ENCODE measurements at regions not wholly inside any gene's neighbourhood (a gene's known extent, or its start where the extent isn't known, plus 50 kb on each side); places are given as distances from the start of the nearest gene placed in this dataset.
A peak's percentile ranks its signal among the peaks of the same experiment; 100 is the strongest.

DNA sequence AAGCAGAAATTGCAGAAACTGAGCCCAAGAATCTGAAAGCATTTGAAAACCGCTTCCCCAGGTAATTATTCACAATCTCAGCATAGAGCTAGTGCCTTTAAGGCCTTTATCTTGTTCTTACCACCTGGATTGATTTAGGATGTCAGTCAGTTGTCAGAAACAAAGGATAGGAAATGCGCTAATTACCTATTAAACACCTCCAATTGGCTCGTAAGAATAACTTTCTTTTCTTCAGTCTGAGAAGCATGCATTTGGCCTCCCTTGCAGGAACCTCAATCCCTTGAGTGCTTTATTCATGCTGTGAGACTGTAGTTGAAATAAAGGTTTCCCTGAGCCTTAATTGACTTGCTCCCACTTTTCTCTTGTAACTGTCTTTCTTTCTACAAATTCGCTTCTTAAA, 400.3 kb upstream of the LRATD1 start:
- no peaks in the 10 kb centered on the region for H3K27me3 ChIP-seq (ENCODE audit: insufficient read depth, poor library complexity, severe bottlenecking)
- DNase-seq (ENCODE audit: low read depth in 1 of 2, low spot score in 1 of 2) = no peak
- H3K4me3 ChIP-seq (replicated peaks; ENCODE audit: insufficient read depth, low read length) = no peak overlapping the region
- no peak overlapping the region for H3K27ac ChIP-seq (replicated peaks)
- TF ChIP-seq GABPA (IDR thresholded peaks at IDR 0.05; ENCODE audit: low read depth) = no peak
- TF ChIP-seq SPI1 (IDR thresholded peaks at IDR 0.05; ENCODE audit: borderline replicate concordance, low read depth) = no peak
- TF ChIP-seq, protein P1, sequence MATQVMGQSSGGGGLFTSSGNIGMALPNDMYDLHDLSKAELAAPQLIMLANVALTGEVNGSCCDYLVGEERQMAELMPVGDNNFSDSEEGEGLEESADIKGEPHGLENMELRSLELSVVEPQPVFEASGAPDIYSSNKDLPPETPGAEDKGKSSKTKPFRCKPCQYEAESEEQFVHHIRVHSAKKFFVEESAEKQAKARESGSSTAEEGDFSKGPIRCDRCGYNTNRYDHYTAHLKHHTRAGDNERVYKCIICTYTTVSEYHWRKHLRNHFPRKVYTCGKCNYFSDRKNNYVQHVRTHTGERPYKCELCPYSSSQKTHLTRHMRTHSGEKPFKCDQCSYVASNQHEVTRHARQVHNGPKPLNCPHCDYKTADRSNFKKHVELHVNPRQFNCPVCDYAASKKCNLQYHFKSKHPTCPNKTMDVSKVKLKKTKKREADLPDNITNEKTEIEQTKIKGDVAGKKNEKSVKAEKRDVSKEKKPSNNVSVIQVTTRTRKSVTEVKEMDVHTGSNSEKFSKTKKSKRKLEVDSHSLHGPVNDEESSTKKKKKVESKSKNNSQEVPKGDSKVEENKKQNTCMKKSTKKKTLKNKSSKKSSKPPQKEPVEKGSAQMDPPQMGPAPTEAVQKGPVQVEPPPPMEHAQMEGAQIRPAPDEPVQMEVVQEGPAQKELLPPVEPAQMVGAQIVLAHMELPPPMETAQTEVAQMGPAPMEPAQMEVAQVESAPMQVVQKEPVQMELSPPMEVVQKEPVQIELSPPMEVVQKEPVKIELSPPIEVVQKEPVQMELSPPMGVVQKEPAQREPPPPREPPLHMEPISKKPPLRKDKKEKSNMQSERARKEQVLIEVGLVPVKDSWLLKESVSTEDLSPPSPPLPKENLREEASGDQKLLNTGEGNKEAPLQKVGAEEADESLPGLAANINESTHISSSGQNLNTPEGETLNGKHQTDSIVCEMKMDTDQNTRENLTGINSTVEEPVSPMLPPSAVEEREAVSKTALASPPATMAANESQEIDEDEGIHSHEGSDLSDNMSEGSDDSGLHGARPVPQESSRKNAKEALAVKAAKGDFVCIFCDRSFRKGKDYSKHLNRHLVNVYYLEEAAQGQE (IDR thresholded peaks at IDR 0.05; ENCODE audit: insufficient replicate concordance, low read depth) = no peak
- TF ChIP-seq, protein P2, sequence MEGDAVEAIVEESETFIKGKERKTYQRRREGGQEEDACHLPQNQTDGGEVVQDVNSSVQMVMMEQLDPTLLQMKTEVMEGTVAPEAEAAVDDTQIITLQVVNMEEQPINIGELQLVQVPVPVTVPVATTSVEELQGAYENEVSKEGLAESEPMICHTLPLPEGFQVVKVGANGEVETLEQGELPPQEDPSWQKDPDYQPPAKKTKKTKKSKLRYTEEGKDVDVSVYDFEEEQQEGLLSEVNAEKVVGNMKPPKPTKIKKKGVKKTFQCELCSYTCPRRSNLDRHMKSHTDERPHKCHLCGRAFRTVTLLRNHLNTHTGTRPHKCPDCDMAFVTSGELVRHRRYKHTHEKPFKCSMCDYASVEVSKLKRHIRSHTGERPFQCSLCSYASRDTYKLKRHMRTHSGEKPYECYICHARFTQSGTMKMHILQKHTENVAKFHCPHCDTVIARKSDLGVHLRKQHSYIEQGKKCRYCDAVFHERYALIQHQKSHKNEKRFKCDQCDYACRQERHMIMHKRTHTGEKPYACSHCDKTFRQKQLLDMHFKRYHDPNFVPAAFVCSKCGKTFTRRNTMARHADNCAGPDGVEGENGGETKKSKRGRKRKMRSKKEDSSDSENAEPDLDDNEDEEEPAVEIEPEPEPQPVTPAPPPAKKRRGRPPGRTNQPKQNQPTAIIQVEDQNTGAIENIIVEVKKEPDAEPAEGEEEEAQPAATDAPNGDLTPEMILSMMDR (IDR thresholded peaks at IDR 0.05; ENCODE audit: insufficient read depth, low read length) = no peak
- TF ChIP-seq POLR2AphosphoS5 (IDR thresholded peaks at IDR 0.05; ENCODE audit: low read depth) = no peak

DNA sequence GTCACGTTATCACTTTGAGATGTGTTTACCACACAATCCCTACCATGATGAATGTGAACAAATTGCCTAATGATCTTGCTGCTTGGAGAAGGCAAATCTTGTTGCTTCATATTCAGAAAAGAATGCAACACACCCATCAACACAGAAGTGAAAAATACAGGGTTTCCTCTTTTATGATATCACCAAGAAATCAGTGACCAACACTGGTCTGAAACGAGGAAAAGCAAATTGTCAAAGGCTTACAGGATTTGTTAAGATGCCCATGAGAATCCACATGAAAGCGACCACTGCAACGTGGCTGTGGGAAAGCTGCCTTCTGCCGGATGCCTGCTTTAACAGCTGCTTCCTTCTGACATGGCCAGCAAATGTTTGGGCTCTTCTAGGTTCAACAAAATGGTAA, 397.6 kb upstream of the LRATD1 start:
- H3K4me3 ChIP-seq (replicated peaks; ENCODE audit: insufficient read depth, low read length) = no peak overlapping the region
- no peak for DNase-seq (ENCODE audit: low read depth in 1 of 2, low spot score in 1 of 2)
- no peak for TF ChIP-seq POLR2AphosphoS5 (IDR thresholded peaks at IDR 0.05; ENCODE audit: low read depth)
- TF ChIP-seq, protein P1 (IDR thresholded peaks at IDR 0.05; ENCODE audit: insufficient replicate concordance, low read depth) = no peak
- TF ChIP-seq GABPA (IDR thresholded peaks at IDR 0.05; ENCODE audit: low read depth) = no peak
- TF ChIP-seq, protein P2 (IDR thresholded peaks at IDR 0.05; ENCODE audit: insufficient read depth, low read length) = no peak
- no peak overlapping the region for H3K27ac ChIP-seq (replicated peaks)
- no peaks in the 10 kb centered on the region for H3K27me3 ChIP-seq (ENCODE audit: insufficient read depth, poor library complexity, severe bottlenecking)

DNA sequence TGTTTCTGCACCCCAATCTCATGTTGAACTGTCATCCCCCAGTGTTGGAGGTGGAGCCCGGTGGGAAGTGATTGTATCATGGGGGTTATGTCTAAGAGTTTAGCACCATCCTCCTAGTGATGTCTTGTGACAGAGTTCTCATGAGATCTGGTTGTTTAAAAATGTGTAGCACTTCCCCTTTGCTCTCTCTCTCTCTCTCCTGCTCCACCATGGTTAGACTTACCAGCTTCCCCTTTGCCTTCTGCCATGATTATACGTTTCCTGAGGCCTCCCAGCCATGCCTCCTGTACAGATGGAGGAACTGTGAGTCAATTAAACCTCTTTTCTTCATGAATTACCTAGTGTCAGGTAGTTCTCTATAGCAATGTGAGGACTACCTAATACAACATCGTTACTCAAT, 396.9 kb upstream of the LRATD1 start:
- TF ChIP-seq GABPA (IDR thresholded peaks at IDR 0.05; ENCODE audit: low read depth) (no peak), SPI1 (IDR thresholded peaks at IDR 0.05; ENCODE audit: borderline replicate concordance, low read depth) (peak; percentile 94), POLR2AphosphoS5 (IDR thresholded peaks at IDR 0.05; ENCODE audit: low read depth) (peak; percentile 32; the same call in 1 of the 2 replicates)
- TF ChIP-seq, protein P1 (IDR thresholded peaks at IDR 0.05; ENCODE audit: insufficient replicate concordance, low read depth) = no peak
- TF ChIP-seq, protein P2 (IDR thresholded peaks at IDR 0.05; ENCODE audit: insufficient read depth, low read length) = no peak

More for the DNA sequence above, 396.9 kb upstream of the LRATD1 start:
- Histone ChIP-seq H3K27ac (replicated peaks) (no peak overlapping the region), H3K4me3 (replicated peaks; ENCODE audit: insufficient read depth, low read length) (no peak overlapping the region), H3K27me3 (ENCODE audit: insufficient read depth, poor library complexity, severe bottlenecking) (no peaks in the 10 kb centered on the region)
- DNase-seq (ENCODE audit: low read depth in 1 of 2, low spot score in 1 of 2) = peak; percentile 22 to 64
